Keratinocyte (primary cell): ENCODE measurements at regions not wholly inside any gene's neighbourhood (a gene's known extent, or its start where the extent isn't known, plus 50 kb on each side); places are given as distances from the start of the nearest gene placed in this dataset.
A peak's percentile ranks its signal among the peaks of the same experiment; 100 is the strongest.

Source experiments
- DNase-seq: peaks from one replicate; pipeline ENCODE4 v3.0.0-alpha.2; 2011; ENCODE audit warnings: low read depth, missing footprints, low spot score
- FAIRE-seq: peaks from 2 replicates; lab custom pipeline; 2011; peaks lifted over from hg19 to GRCh38; lab: Jason Lieb, UNC
- H2AFZ ChIP-seq: 2 replicates; pipeline ENCODE4 v1.6.0; 2012; ENCODE audit warnings: low read length, control low read depth, inconsistent platforms; ENCODE audit not compliant: control insufficient read depth
- H3K27ac ChIP-seq: 2 replicates; pipeline ENCODE4 v1.5.1; 2011; ENCODE audit warnings: low read length; ENCODE audit not compliant: control insufficient read depth, insufficient read depth
- H3K27me3 ChIP-seq: 3 replicates; pipeline ENCODE4 v1.6.0; 2011; ENCODE audit warnings: low read length; ENCODE audit not compliant: control insufficient read depth, insufficient read depth; ENCODE audit errors: extremely low read depth
- H3K36me3 ChIP-seq, 2 experiments: 2 replicates in 1 of 2; 3 replicates in 1 of 2; pipeline ENCODE4 v1.5.1; 2011; ENCODE audit warnings: low read length in 2 of 2, mild to moderate bottlenecking in 1 of 2; ENCODE audit not compliant: control insufficient read depth in 2 of 2, insufficient read depth in 2 of 2; ENCODE audit errors: extremely low read depth in 1 of 2
- H3K4me1 ChIP-seq: 3 replicates; pipeline ENCODE4 v1.5.1; 2011; ENCODE audit warnings: low read length; ENCODE audit not compliant: control insufficient read depth, insufficient read depth; ENCODE audit errors: extremely low read depth
- H3K4me2 ChIP-seq: 3 replicates; pipeline ENCODE4 v1.6.0; 2011; ENCODE audit warnings: low read depth, low read length; ENCODE audit not compliant: control insufficient read depth, insufficient read depth; ENCODE audit errors: extremely low read depth
- H3K4me3 ChIP-seq, 3 experiments: fragments of 200-600 bp in 1 of 3; sonication (generic) in 1 of 3; 2 replicates in 2 of 3; 3 replicates in 1 of 3; pipeline ENCODE4 v1.5.1; 2011 to 2016; ENCODE audit warnings: low read length in 3 of 3, mild to moderate bottlenecking in 3 of 3, control low read depth in 2 of 3, inconsistent platforms in 1 of 3, low read depth in 1 of 3, mixed read lengths in 1 of 3, mixed run types in 1 of 3, moderate library complexity in 1 of 3; ENCODE audit not compliant: control insufficient read depth in 2 of 3, insufficient read depth in 2 of 3; ENCODE audit errors: extremely low read depth in 1 of 3
- H3K79me2 ChIP-seq: 2 replicates; pipeline ENCODE4 v1.6.0; 2012; ENCODE audit warnings: low read length; ENCODE audit not compliant: control insufficient read depth, insufficient read depth
- H3K9ac ChIP-seq: 3 replicates; pipeline ENCODE4 v1.6.0; 2011; ENCODE audit warnings: low read length; ENCODE audit not compliant: control insufficient read depth, insufficient read depth; ENCODE audit errors: extremely low read depth
- H3K9me1 ChIP-seq: 3 replicates; pipeline ENCODE4 v1.6.0; 2011; ENCODE audit warnings: low read length; ENCODE audit not compliant: control insufficient read depth, insufficient read depth; ENCODE audit errors: extremely low read depth
- H3K9me3 ChIP-seq: 2 replicates; pipeline ENCODE4 v1.5.1; 2012; ENCODE audit warnings: low read depth, low read length; ENCODE audit not compliant: control insufficient read depth
- H4K20me1 ChIP-seq: 3 replicates; pipeline ENCODE4 v1.6.0; 2011; ENCODE audit warnings: low read length; ENCODE audit not compliant: control insufficient read depth, insufficient read depth; ENCODE audit errors: extremely low read depth
- CTCF ChIP-seq, 3 experiments: IDR thresholded peaks in 1 of 3; conservative IDR thresholded peaks in 1 of 3; optimal IDR thresholded peaks in 1 of 3; 2 replicates in 2 of 3; 3 replicates in 1 of 3; pipeline versions ENCODE3 to v1.5.1; 2011; ENCODE audit warnings: low read length in 3 of 3, mild to moderate bottlenecking in 3 of 3, moderate library complexity in 2 of 3, control low read depth in 1 of 3, inconsistent platforms in 1 of 3; ENCODE audit not compliant: insufficient read depth in 2 of 3; ENCODE audit errors: extremely low read depth in 1 of 3
- EZH2 ChIP-seq: IDR thresholded peaks from one replicate; pipeline ENCODE4 v1.6.1; 2012; ENCODE audit warnings: inconsistent platforms, mild to moderate bottlenecking, low read length, moderate library complexity
- dilution Hi-C: fragments of 300-500 bp; cut with MboI; formaldehyde crosslinking; loops from one replicate; pipeline ENCODE4 v1.7.0; 2020; ENCODE audit warnings: low sequenced_read_pairs; ENCODE audit not compliant: extremely low pct_ligation_motif_present

- Histone ChIP-seq H3K36me3 (no peaks in the 10 kb centered on the region), H4K20me1 (no peaks in the 10 kb centered on the region), H3K4me3 (no peak overlapping the region), H3K79me2 (no peaks in the 10 kb centered on the region), H3K4me2 (no peak overlapping the region), H3K9me1 (no peaks in the 10 kb centered on the region), H3K9me3 (no peaks in the 10 kb centered on the region), H3K9ac (no peak overlapping the region), H3K4me1 (peaks cover 6% of the 10 kb centered on the region), H2AFZ (no peak overlapping the region), H3K27me3 (no peaks in the 10 kb centered on the region), H3K27ac (no peak overlapping the region)
- dilution Hi-C loops: no loop called here
- FAIRE-seq: peak; percentile 9
- no peak for TF ChIP-seq EZH2
- no peak for TF ChIP-seq CTCF (optimal IDR thresholded peaks at IDR 0.05 in 1 of 3, IDR thresholded peaks at IDR 0.05 in 1 of 3, conservative IDR thresholded peaks at IDR 0.05 in 1 of 3; ENCODE audit: extremely low read depth in 1 of 3, insufficient read depth in 2 of 3, low read length in 3 of 3)
- DNase-seq: no peak
Measured at GRCh38 chr3:72481542-72481941, 366.7 kb downstream of the SHQ1 start.

- H3K4me2 ChIP-seq: no peak overlapping the region
- no peaks in the 10 kb centered on the region for H3K9me3 ChIP-seq
- no peaks in the 10 kb centered on the region for H3K79me2 ChIP-seq
- H3K36me3 ChIP-seq: no peaks in the 10 kb centered on the region
- FAIRE-seq (no peak), DNase-seq (no peak)
- H4K20me1 ChIP-seq: no peaks in the 10 kb centered on the region
- peaks cover 6% of the 10 kb centered on the region for H3K4me1 ChIP-seq
- H3K4me3 ChIP-seq: no peak overlapping the region
- dilution Hi-C loops: no loop called here
- H3K9ac ChIP-seq: no peak overlapping the region
- no peaks in the 10 kb centered on the region for H3K27me3 ChIP-seq
- H3K27ac ChIP-seq: no peak overlapping the region
- H3K9me1 ChIP-seq: no peaks in the 10 kb centered on the region
- no peak for TF ChIP-seq EZH2
- no peak for TF ChIP-seq CTCF (optimal IDR thresholded peaks at IDR 0.05 in 1 of 3, IDR thresholded peaks at IDR 0.05 in 1 of 3, conservative IDR thresholded peaks at IDR 0.05 in 1 of 3; ENCODE audit: extremely low read depth in 1 of 3, insufficient read depth in 2 of 3, low read length in 3 of 3)
- H2AFZ ChIP-seq: no peak overlapping the region
Measured at GRCh38 chr3:72480366-72480765, 367.9 kb downstream of the SHQ1 start.
